Coronary artery (tissue), 2 donors: ENCODE measurements at regions not wholly inside any gene's neighbourhood (a gene's known extent, or its start where the extent isn't known, plus 50 kb on each side); places are given as distances from the start of the nearest gene placed in this dataset.

ENCODE experiments used
- DNase-seq: peaks from one replicate; pipeline ENCODE4 v3.0.0-alpha.2; 2017; ENCODE audit warnings: low spot score
- H3K27ac ChIP-seq, 2 donors: fragments of 200-600 bp; sonication (generic); one replicate each; pipeline ENCODE4 v1.5.1; 2016 to 2019
- H3K4me3 ChIP-seq: fragments of 200-600 bp; sonication (generic); 2 replicates; pipeline ENCODE4 v1.5.1; 2016; ENCODE audit warnings: mild to moderate bottlenecking, moderate library complexity
- TF ChIP-seq, protein P1 (sequence below): fragments of 200-600 bp; sonication (generic); IDR thresholded peaks from one replicate; pipeline ENCODE4 v1.5.1; 2019; ENCODE audit warnings: antibody characterized with exemption

GRCh38 chr15:39088156-39088555, 492.7 kb upstream of the THBS1 start:
- DNase-seq, result no peak
- no peak overlapping the region for H3K27ac ChIP-seq
- H3K4me3 ChIP-seq, result no peak overlapping the region
- TF ChIP-seq, protein P1, sequence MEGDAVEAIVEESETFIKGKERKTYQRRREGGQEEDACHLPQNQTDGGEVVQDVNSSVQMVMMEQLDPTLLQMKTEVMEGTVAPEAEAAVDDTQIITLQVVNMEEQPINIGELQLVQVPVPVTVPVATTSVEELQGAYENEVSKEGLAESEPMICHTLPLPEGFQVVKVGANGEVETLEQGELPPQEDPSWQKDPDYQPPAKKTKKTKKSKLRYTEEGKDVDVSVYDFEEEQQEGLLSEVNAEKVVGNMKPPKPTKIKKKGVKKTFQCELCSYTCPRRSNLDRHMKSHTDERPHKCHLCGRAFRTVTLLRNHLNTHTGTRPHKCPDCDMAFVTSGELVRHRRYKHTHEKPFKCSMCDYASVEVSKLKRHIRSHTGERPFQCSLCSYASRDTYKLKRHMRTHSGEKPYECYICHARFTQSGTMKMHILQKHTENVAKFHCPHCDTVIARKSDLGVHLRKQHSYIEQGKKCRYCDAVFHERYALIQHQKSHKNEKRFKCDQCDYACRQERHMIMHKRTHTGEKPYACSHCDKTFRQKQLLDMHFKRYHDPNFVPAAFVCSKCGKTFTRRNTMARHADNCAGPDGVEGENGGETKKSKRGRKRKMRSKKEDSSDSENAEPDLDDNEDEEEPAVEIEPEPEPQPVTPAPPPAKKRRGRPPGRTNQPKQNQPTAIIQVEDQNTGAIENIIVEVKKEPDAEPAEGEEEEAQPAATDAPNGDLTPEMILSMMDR, result no peak

DNA sequence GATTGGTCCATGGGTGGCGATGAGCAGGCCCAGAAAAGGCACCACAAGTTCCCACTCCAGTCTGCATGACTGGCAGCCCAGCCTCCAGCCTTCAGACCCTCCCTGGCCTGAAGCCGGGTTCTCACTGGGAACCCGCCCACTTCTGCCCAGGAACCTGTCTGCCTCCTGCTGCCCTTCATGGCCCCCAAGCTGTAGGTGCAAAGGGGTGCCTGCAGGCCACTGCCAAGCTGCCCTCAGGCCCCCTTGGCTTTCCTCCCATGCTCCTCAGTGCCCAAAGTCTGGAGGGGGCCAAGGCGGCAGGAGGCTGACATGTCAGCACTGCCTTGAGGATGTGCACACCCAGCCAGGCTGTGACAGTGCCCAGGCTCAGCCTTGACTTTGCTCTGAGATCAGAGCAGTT, 488.5 kb upstream of the THBS1 start:
- TF ChIP-seq, protein P1, result no peak
- DNase-seq, result no peak
- Histone ChIP-seq H3K4me3 (no peak overlapping the region), H3K27ac (no peak overlapping the region)

DNA sequence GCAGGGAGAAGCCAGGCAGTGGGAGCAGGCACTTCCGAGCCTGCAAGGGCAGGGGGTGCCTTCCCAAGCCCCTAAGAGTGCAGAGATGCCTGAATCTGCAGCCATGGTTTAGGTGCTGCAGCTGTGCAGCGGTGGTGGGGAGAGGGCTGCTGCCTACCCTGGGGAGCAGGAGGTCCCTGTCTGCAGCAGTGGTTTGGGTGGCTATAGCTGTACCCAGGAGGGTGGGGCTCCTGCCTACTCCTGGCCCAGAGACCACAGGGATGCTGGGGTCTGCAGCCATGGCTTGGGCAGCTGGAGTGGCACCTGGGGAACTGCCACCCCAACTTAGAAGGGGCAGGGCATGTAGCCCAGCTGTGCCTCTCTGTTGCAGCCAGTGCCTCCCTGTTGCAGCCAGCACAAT, 488.1 kb upstream of the THBS1 start:
- TF ChIP-seq, protein P1, result no peak
- H3K4me3 ChIP-seq, result no peak overlapping the region
- H3K27ac ChIP-seq, result no peak overlapping the region
- no peak for DNase-seq

GRCh38 chr15:39094116-39094515, 486.8 kb upstream of the THBS1 start:
- Histone ChIP-seq H3K4me3 (no peak overlapping the region), H3K27ac (no peak overlapping the region)
- TF ChIP-seq, protein P1, result no peak
- DNase-seq, result no peak

DNA sequence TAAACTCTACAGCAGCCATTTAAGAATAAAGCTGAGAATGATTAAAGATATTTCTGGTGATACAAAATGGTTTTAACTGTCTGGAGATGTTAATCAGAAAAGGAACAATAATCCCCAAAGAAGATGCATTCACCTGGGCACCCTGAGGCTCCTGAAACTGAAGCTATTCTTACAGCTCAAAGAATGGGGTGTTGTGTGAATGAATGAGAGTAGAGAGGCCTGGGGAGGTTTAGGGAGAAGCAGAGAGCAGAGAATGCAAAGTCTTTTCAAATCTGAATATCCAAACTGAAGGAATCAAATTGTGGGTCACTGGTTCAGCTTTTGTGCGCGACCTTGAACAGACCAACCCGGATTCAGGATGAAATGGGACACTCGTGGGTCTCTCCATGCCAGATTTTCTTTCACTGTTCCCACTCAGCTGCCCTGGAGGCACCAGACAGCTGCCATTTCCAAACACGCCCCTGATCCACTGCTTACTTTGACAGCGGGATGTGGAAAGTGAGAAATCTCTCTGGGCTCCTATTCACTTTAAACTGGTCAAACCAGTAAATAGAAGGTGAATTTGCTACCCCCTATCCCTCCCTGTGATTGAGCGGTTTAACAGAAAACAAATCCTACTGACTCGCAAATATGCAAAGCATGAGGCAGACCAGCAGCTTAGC, 485.5 kb upstream of the THBS1 start:
- Histone ChIP-seq H3K27ac (no peak overlapping the region), H3K4me3 (no peak overlapping the region)
- TF ChIP-seq, protein P1, result no peak
- DNase-seq, result no peak

- TF ChIP-seq, protein P1, result no peak
- Histone ChIP-seq H3K4me3 (no peak overlapping the region), H3K27ac (no peak overlapping the region)
- no peak for DNase-seq
Measured at GRCh38 chr15:39096608-39097205, 484.2 kb upstream of the THBS1 start.

- peak overlapping the region in 1 of 2 donors; percentile 5 for H3K27ac ChIP-seq
- TF ChIP-seq, protein P1, result no peak
- H3K4me3 ChIP-seq, result no peak overlapping the region
- no peak for DNase-seq
Measured at GRCh38 chr15:39099524-39099923, 481.4 kb upstream of the THBS1 start.
